Psoas muscle (tissue), 7 donors: ENCODE measurements at regions not wholly inside any gene's neighbourhood (a gene's known extent, or its start where the extent isn't known, plus 50 kb on each side); places are given as distances from the start of the nearest gene placed in this dataset.
A peak's percentile ranks its signal among the peaks of the same experiment; 100 is the strongest.

Source experiments
- ATAC-seq, 4 donors: fragments of 200-7000 bp; cut with Tn5 transposase; one replicate each; pipeline ENCODE4 v1.9.1; 2020; ENCODE audit warnings: moderate library complexity in 3 of 4, mild to moderate bottlenecking in 2 of 4
- DNase-seq, 2 donors: peaks; one replicate each; pipeline ENCODE4 v3.0.0-alpha.2; 2020
- H3K27ac ChIP-seq: fragments of 200-600 bp; one replicate; pipeline ENCODE4 v1.8.0; 2022
- H3K27me3 ChIP-seq, 3 donors: fragments of 200-600 bp in 1 of 3; one replicate each; pipeline versions ENCODE4 v1.6.1 to v1.8.0; 2013 to 2022; ENCODE audit warnings: low read length in 2 of 3, mild to moderate bottlenecking in 2 of 3, moderate library complexity in 1 of 3; ENCODE audit not compliant: insufficient read depth in 3 of 3
- H3K36me3 ChIP-seq, 2 donors: fragments of 200-600 bp in 1 of 2; one replicate each; pipeline versions ENCODE4 v1.6.1 to v1.8.0; 2013 to 2022; ENCODE audit warnings: low read depth in 1 of 2, mild to moderate bottlenecking in 1 of 2, moderate library complexity in 1 of 2; ENCODE audit not compliant: insufficient read depth in 1 of 2
- H3K4me1 ChIP-seq: fragments of 200-600 bp; one replicate; pipeline ENCODE4 v1.8.0; 2022
- H3K4me3 ChIP-seq: fragments of 200-600 bp; one replicate; pipeline ENCODE4 v1.8.0; 2022; ENCODE audit warnings: mild to moderate bottlenecking
- H3K9me3 ChIP-seq: fragments of 200-600 bp; one replicate; pipeline ENCODE4 v1.8.0; 2022
- WGBS, 3 donors: extraction: QIAGEN DNeasy Blood & Tissue Kit; methylation state at CpG; one replicate each; pipeline versions ENCODE4 v1.1.6 to v1.1.7; 2013; 5-methylcytosine and 5-hydroxymethylcytosine counted together
- intact Hi-C, 2 donors: fragments of 100-400 bp; cut with DNase I; formaldehyde crosslinking; loops; one replicate each; pipeline versions ENCODE4 v1.11.0 to v1.14.2; 2022
- TF ChIP-seq, protein P1 (sequence below): fragments of 200-600 bp; IDR thresholded peaks from one replicate; pipeline ENCODE4 v1.8.0; 2022; ENCODE audit warnings: antibody characterized with exemption
- donor health status: healthy with polysubstance abuse.
- donor health status: DM: no; HTN: no; CAD: no; lungs with moderate emphysema.
- donor health status: Bipolar disorder and iron deficiency.
- donor health status: healthy.
- donor health status: DM: yes; HTN: yes; CAD: no.
- donor health status: DM: no; HTN: no; CAD: no.
- donor health status: DM: yes; HTN: yes; CAD: no.

DNA sequence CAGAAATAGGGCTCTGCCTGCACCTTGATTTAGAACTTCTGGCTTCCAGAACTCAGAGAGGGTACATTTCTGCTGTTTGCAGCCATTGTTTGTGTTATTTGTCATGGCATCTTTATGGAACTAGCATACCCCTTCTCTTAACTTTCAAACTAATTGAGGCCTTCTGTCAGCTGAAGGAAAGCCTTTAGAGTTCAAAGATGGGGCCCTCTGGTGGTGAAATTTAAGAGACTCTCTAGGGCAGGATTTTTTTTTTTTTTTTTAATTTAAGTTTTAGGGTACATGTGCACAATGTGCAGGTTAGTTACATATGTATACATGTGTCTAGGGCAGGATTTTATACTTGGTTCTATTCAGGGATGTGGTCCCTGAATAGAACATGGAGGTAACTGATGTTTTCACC, 260.6 kb upstream of the LINC00305 start:
- Histone ChIP-seq H3K4me1 (no peaks in the 10 kb centered on the region), H3K36me3 (no peaks in the 10 kb centered on the region), H3K27ac (no peak overlapping the region), H3K27me3 (no peaks in the 10 kb centered on the region), H3K4me3 (no peak overlapping the region), H3K9me3 (no peaks in the 10 kb centered on the region)
- ATAC-seq (no peak), DNase-seq (no peak)
- TF ChIP-seq, protein P1, sequence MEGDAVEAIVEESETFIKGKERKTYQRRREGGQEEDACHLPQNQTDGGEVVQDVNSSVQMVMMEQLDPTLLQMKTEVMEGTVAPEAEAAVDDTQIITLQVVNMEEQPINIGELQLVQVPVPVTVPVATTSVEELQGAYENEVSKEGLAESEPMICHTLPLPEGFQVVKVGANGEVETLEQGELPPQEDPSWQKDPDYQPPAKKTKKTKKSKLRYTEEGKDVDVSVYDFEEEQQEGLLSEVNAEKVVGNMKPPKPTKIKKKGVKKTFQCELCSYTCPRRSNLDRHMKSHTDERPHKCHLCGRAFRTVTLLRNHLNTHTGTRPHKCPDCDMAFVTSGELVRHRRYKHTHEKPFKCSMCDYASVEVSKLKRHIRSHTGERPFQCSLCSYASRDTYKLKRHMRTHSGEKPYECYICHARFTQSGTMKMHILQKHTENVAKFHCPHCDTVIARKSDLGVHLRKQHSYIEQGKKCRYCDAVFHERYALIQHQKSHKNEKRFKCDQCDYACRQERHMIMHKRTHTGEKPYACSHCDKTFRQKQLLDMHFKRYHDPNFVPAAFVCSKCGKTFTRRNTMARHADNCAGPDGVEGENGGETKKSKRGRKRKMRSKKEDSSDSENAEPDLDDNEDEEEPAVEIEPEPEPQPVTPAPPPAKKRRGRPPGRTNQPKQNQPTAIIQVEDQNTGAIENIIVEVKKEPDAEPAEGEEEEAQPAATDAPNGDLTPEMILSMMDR: peak; percentile 3
- intact Hi-C loops: no loop called here

DNA sequence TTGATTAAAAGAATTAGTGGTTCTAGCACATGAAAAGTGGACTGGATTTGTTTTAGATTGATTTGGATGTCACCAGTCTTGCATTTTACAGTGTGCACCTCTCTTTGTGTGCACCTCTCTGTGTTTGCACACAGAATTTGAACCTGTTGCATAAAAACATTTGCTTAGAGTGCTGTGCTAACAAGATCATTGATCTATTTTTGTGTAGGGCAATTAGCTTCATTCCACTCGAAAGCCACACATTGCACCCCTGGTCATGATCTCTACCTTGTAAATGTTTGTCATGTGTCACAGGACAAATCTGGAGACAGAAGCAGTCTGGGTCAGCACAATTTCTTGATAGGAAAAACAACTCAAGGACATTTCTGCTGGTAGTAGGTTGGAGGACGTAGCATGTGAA, 258.7 kb upstream of the LINC00305 start:
- intact Hi-C loops: no loop called here
- no peaks in the 10 kb centered on the region for H3K4me1 ChIP-seq
- TF ChIP-seq, protein P1: no peak

DNA sequence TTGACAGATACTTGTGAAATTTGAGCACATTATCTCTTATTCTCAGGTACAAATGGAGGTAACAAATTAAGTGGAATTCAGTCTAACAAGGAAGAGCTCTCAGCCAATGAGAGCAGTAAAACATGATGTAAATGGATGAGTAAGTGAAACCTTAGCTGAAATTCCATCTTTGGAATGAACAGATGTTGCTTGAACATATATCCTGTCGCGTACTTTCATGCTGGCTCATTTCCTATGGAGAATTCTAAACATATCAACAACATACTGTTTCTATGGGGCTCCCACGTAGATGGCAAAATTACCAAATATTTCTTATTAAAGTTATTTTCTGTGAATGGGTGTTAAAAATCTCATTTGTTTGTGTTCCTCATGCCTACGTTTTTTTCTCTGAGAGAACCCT, 256.3 kb upstream of the LINC00305 start:
- DNase-seq (no peak), ATAC-seq (no peak)
- H3K4me3 ChIP-seq: no peak overlapping the region
- H3K27me3 ChIP-seq: no peaks in the 10 kb centered on the region
- no peaks in the 10 kb centered on the region for H3K36me3 ChIP-seq
- H3K9me3 ChIP-seq: no peaks in the 10 kb centered on the region
- H3K27ac ChIP-seq: no peak overlapping the region
- no peaks in the 10 kb centered on the region for H3K4me1 ChIP-seq
- intact Hi-C loops: no loop called here
- WGBS, 3 donors: 23 to 32% (median 28%) methylated on average over 4 of the region's 4 CpGs
- TF ChIP-seq, protein P1: no peak

More for the DNA sequence above, 258.7 kb upstream of the LINC00305 start:
- Histone ChIP-seq H3K27ac (no peak overlapping the region), H3K27me3 (no peaks in the 10 kb centered on the region), H3K9me3 (no peaks in the 10 kb centered on the region), H3K4me3 (no peak overlapping the region), H3K36me3 (no peaks in the 10 kb centered on the region)
- ATAC-seq (no peak), DNase-seq (no peak)
- 79 to 90% (median 81%) methylated on average over 2 of the region's 2 CpGs for WGBS, 3 donors

DNA sequence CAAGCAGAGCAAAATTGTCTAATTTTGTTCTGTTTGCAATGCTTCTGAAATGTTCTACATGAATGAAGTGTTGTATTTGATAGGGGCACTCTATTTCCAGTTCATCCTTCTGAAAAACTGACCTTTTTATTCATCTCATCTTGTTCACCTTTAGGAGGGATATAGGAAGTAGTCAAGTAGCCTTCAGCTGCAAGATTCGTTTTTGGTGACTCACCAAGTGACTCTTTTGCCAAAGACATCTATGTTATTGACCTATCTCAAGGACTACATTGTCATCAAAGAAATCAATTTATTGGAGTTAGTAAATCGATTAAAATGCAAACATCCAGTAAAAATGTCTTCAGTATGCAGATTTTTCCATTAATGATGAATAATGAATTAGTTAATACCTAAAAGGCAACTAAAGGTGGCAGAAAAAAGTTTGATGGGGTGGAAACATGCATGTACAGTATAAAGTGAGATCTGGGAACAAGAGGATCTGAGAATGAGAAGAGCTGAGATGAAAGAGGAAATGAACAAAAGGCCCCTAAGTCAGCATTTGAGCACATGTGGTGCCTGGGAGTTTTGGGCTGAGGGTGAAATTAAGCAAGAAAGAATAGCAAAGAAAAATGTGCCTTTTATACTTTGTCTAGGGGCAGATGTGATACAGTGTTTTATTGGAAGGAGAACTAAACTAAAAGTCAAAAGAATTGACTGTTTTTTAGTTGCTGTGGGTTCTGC, 255.1 kb upstream of the LINC00305 start:
- H3K27me3 ChIP-seq: no peaks in the 10 kb centered on the region
- no peak for DNase-seq
- WGBS, 3 donors: 72 to 79% (median 73%) methylated on average over 2 of the region's 2 CpGs

More for the DNA sequence above, 255.1 kb upstream of the LINC00305 start:
- H3K9me3 ChIP-seq: no peaks in the 10 kb centered on the region
- TF ChIP-seq, protein P1: no peak
- no peaks in the 10 kb centered on the region for H3K36me3 ChIP-seq
- no peaks in the 10 kb centered on the region for H3K4me1 ChIP-seq
- no peak for ATAC-seq
- no peak overlapping the region for H3K4me3 ChIP-seq
- H3K27ac ChIP-seq: no peak overlapping the region
- intact Hi-C loops: no loop called here
